ENCODE measurements at regions not wholly inside any gene's neighbourhood (a gene's known extent, or its start where the extent isn't known, plus 50 kb on each side); places are given as distances from the start of the nearest gene placed in this dataset.

DNA sequence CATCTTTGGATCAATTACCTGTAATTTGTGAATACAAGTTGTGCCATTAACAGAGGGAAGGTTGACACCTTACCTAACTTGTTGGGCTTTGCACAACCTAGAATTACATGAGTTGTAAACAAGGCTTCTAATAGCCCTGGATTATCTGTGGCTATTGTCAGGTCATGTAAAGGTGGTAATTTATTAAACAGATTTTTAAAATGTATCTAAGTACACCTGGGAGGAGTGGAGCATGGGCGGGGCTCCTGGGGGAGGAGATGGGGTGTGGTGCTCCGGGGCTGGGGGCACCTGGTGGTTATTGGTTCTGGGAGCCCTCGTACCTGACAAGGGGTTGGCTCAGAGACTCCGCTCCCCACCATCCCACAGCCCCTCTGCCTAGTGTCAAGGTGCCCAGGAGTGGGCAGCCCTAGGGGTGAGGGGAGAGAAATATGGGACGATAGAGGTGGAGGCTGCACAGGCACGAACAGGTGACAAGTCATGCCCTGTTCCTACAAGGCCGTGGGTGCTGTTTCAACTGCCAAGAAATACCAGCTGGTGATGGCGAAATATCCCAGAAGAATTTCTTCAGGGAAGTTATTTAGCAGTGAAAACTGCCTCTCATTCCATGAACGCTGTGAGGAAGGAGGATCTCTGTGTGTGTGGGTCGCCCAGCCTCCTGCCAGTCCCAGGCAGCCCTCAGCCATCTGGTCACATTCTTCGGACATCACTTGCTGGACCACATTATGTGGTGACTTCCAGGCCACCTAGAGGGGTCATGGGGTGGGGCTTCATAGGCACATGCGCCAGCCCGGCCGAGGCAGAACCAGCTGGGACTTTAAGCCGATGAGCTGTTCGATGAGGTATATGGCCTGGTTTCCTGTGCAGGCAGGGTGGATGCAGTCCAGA lies 55.5 kb upstream of the IRX3 start:
- TF ChIP-seq, protein P1, sequence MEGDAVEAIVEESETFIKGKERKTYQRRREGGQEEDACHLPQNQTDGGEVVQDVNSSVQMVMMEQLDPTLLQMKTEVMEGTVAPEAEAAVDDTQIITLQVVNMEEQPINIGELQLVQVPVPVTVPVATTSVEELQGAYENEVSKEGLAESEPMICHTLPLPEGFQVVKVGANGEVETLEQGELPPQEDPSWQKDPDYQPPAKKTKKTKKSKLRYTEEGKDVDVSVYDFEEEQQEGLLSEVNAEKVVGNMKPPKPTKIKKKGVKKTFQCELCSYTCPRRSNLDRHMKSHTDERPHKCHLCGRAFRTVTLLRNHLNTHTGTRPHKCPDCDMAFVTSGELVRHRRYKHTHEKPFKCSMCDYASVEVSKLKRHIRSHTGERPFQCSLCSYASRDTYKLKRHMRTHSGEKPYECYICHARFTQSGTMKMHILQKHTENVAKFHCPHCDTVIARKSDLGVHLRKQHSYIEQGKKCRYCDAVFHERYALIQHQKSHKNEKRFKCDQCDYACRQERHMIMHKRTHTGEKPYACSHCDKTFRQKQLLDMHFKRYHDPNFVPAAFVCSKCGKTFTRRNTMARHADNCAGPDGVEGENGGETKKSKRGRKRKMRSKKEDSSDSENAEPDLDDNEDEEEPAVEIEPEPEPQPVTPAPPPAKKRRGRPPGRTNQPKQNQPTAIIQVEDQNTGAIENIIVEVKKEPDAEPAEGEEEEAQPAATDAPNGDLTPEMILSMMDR (tag by site-specific recombination; IDR thresholded peaks at IDR 0.05) = no peak
- TF ChIP-seq ZNF510 (tag by site-specific recombination; IDR thresholded peaks at IDR 0.05; ENCODE audit: insufficient replicate concordance) (no peak), ZNF558 (tag by site-specific recombination; IDR thresholded peaks at IDR 0.05) (no peak), ZNF423 (tag by site-specific recombination; IDR thresholded peaks at IDR 0.05) (no peak), ZNF624 (tag by site-specific recombination; IDR thresholded peaks at IDR 0.05) (no peak)
- TF ChIP-seq, protein P2, sequence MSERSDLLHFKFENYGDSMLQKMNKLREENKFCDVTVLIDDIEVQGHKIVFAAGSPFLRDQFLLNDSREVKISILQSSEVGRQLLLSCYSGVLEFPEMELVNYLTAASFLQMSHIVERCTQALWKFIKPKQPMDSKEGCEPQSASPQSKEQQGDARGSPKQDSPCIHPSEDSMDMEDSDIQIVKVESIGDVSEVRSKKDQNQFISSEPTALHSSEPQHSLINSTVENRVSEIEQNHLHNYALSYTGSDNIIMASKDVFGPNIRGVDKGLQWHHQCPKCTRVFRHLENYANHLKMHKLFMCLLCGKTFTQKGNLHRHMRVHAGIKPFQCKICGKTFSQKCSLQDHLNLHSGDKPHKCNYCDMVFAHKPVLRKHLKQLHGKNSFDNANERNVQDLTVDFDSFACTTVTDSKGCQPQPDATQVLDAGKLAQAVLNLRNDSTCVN (tag by site-specific recombination; optimal IDR thresholded peaks at IDR 0.05) = no peak
- TF ChIP-seq, protein P3, sequence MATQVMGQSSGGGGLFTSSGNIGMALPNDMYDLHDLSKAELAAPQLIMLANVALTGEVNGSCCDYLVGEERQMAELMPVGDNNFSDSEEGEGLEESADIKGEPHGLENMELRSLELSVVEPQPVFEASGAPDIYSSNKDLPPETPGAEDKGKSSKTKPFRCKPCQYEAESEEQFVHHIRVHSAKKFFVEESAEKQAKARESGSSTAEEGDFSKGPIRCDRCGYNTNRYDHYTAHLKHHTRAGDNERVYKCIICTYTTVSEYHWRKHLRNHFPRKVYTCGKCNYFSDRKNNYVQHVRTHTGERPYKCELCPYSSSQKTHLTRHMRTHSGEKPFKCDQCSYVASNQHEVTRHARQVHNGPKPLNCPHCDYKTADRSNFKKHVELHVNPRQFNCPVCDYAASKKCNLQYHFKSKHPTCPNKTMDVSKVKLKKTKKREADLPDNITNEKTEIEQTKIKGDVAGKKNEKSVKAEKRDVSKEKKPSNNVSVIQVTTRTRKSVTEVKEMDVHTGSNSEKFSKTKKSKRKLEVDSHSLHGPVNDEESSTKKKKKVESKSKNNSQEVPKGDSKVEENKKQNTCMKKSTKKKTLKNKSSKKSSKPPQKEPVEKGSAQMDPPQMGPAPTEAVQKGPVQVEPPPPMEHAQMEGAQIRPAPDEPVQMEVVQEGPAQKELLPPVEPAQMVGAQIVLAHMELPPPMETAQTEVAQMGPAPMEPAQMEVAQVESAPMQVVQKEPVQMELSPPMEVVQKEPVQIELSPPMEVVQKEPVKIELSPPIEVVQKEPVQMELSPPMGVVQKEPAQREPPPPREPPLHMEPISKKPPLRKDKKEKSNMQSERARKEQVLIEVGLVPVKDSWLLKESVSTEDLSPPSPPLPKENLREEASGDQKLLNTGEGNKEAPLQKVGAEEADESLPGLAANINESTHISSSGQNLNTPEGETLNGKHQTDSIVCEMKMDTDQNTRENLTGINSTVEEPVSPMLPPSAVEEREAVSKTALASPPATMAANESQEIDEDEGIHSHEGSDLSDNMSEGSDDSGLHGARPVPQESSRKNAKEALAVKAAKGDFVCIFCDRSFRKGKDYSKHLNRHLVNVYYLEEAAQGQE (tag by site-specific recombination; IDR thresholded peaks at IDR 0.05) = no peak
